GM19351 (cell line): ENCODE measurements at regions not wholly inside any gene's neighbourhood (a gene's known extent, or its start where the extent isn't known, plus 50 kb on each side); places are given as distances from the start of the nearest gene placed in this dataset.

Source experiments
- ATAC-seq: cut with Tn5 transposase; IDR thresholded peaks from one replicate; pipeline ENCODE4 v1.9.1; 2021; ENCODE audit warnings: mild to moderate bottlenecking, moderate library complexity; ENCODE audit not compliant: unreplicated experiment

DNA sequence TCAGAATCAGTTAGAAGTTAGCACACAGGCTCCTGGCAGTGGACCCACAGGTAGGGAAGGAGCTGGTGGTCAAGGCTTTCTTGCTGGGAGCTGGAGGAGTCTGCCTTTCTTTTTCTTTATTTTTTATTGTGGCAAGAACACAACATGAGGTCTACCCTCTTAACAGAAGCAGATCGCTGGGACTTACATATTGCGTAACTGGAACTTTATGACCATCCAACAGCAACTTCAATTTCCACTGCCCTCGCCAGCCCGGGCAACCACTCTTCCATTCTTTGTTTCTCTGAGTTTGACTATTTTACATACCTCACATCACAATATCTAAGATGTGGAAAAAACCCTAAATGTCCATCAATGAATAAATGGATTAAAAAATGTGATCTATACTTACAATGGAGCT is 147.8 kb upstream of the AJAP1 start:
- no peak for ATAC-seq

- no peak for ATAC-seq
These were observed 145.2 kb upstream of the AJAP1 start for GRCh38 chr1:4509206-4509605.

DNA sequence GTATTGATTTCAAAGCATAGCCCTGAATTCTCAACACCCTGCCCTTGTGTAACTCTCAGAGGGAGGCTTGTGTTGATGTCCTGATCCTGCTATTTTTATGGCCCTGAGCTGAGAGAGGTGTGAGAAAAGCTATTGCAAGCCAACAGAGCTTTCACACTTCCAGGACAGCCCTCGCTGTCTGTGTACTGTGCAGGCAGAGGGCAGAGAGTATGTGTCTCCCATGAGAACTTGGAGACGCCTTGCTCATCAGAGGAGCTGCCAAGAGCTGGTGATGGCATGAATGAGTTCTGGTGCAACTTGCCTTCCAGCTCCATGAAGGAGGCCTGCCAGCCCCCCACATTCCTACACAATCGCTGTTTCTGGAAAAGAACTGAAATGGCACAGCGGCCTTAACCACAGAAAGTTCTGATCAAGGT is 144.1 kb upstream of the AJAP1 start:
- no peak for ATAC-seq

GRCh38 chr1:4511374-4511773 is 143.0 kb upstream of the AJAP1 start:
- ATAC-seq: no peak

GRCh38 chr1:4512636-4513035 is 141.8 kb upstream of the AJAP1 start:
- no peak for ATAC-seq

- no peak for ATAC-seq
These were observed 140.7 kb upstream of the AJAP1 start for GRCh38 chr1:4513685-4514084.

DNA sequence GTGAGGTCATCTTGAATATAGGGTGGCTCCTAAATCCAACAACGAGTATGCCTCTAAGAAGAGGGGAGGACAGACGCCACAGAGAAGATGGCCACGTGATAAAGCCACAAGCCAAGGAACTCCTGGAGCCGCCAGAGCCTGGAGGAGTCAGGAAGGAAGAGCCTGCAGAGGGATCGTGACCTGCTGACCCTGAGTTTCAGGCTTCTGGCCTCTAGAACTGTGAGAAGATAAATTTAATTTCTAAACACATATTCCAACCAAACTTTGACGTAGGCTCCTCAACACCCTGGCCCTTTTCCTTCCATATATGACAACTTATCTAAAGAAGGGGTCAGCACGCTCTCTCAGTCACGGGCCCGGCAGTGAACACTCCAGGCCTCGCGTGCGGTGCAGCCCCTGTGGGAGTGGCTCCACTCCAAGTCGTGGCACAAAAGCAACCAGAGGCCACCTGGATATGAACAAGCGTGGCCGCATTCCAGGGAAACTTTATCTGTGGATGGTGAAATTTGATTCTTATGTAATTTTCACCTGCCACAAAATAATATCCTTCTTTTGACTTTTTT is 138.6 kb upstream of the AJAP1 start:
- no peak for ATAC-seq

GRCh38 chr1:4516596-4516995 is 137.8 kb upstream of the AJAP1 start:
- ATAC-seq: no peak

GRCh38 chr1:4517186-4517954 is 137.0 kb upstream of the AJAP1 start:
- no peak for ATAC-seq

DNA sequence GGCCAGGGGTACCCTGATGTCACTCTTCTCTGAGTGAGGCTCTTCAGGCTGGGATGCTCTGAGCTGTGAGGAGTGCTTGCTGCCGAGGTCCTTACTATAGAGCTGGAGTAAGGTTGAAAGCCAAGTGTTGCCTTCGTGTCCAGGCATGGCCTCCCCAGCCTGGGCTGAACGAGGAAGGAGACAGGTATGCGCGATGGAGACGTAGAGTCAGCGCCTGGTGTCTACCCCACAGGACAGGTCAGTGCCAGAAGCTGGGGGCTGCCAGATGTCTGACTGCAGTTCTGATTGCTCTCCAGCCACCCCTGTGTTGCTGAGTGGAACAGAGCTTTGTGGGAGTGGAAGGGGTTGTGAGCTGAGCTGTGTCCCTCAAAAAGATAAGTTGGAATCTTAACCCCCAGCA is 135.8 kb upstream of the AJAP1 start:
- ATAC-seq: no peak

DNA sequence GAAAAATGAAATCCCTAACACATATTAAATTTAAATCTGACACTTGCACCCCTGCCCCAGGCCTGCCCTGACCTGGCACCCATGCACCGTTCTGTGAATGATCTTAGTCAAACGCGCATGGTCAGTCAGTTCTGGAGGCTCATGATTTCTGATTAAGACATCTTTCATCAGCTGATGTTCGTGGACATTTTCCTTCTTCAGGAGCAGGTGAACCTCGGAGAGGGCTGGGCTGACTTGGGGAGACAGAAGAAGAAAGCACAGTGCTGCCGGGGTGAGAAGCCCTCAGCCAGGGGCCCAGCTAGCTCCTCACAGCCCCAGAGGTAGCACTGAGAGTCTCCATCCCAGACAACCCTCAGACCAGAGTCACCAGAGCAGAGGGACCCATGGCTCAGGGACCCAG is 134.5 kb upstream of the AJAP1 start:
- ATAC-seq: no peak

GRCh38 chr1:4523551-4523950 is 130.9 kb upstream of the AJAP1 start:
- ATAC-seq: no peak

DNA sequence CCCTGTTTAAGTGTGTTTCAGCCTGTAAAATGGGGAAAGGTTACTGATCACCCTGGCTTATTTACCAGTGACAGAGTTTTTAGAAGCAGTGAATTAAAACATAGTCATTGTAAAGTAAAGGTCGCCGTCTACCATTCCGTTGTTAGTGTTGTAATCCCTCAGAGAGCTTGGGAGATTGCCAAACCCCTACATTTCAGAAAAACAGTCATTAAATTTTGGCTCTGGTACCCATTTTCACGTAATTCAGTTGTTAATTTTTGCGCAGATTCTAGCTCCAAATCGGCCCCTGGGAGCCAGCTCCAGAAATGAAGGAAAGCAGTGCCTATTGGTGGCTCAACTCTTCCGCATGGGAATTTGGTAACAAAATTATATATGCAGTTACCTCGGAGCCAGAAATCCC is 127.7 kb upstream of the AJAP1 start:
- ATAC-seq: no peak

DNA sequence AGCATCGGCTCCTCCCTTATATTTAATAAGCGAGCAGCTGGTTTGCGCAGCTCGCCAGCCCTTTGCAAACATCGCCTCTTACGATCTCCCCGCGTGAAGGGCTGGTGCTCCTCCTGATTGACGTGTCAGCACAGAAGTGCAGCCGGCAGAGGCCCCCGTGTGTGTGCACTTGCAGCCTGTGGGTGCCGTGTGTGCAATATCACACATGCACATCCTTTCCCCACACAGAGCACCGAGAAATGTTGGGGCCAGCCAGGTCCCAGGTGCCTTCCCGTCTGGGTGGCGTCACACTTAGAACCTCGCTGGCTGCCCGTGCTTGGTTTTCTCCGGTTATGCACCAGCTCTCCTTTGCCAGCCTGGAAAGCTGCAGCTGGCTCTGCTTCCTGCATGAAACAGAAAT is 126.6 kb upstream of the AJAP1 start:
- ATAC-seq: no peak

DNA sequence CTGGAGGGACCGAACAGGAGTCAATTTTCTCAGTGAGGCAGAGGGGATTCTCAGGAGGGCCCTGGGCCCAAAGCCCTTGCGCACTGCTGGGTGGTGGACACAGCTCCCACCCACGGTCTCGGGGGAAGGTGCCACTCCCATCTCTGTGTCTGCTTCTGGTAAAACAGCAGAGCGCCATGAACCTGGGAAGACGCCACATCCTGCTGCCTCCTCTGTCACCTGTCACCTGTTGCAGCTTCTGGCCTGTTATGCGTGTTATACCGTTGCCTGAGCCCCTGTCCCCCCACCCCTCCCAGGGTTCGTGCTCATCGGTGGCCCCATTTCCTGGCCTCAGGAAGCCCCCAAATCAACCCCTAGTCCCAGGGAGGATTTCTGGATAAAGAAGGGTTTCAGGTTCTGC is 125.8 kb upstream of the AJAP1 start:
- no peak for ATAC-seq

GRCh38 chr1:4529446-4530165 is 124.8 kb upstream of the AJAP1 start:
- ATAC-seq: no peak

DNA sequence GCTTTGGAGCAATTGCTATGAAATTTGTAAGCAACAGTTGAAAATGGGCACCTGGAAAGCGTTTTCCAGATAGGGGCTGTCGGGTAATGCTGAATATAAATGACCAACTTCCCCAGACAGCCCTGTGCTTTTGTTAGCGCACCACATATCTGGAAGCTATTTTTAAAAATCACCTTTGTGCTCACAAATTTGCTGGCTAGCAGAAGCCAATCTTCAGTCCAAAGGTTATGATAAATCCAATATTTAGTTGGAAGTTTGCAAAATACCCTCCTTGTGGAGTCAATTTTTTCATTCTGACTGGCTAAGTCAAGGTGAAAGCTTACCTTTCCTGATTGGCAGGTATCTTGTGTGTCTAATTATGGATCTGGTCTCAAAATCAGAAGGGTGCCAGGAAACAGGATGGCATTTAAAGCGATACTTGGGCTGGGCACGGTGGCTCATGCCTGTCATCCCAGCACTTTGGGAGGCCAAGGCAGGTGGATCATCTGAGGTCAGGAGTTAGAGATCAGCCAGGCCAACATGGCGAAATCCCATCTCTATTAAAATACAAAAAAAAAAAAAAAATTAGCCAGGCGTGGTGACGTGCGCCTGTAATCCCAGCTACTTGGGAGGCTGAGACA is 124.1 kb upstream of the AJAP1 start:
- ATAC-seq: no peak

DNA sequence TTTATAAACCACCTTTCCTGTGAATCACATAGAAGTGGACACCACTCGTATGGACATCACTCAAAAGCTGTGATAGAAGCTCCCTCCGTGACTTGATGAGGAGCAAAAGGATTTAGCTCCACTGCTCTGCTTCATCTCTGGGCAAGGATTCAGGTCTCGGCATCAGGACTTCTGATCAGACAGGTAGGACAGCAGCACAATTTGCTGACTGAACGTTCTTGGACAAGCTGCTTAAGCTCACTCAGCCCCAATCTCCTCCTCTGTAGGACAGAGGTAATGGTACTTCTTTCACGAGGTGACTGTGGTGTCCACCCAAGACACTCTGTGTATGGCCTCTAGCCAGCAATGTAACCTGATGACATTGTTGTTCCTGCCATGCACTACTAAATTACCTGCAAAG is 122.6 kb upstream of the AJAP1 start:
- no peak for ATAC-seq

DNA sequence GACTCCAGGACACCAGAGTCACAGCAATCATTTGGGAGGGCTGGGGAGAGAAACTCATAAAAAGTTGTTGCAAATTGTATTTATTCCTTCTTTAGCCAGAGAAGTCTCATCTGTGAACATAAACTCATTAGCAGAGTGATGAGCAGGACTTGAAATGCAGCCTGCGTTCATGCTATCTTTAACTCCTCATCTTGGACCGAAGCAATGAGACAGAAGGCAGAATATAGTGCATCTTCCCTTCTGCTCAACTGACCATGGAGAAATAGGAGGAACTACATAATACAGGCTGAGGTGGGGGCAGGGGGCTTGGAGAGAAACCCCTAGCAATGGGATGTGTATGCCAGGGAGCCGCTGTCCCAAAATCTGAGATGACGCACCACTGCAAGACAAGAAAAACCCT is 121.8 kb upstream of the AJAP1 start:
- no peak for ATAC-seq

- no peak for ATAC-seq
These were observed 107.5 kb upstream of the AJAP1 start for GRCh38 chr1:4546911-4547310.

- ATAC-seq: no peak
These were observed 104.5 kb upstream of the AJAP1 start for GRCh38 chr1:4549930-4550329.

DNA sequence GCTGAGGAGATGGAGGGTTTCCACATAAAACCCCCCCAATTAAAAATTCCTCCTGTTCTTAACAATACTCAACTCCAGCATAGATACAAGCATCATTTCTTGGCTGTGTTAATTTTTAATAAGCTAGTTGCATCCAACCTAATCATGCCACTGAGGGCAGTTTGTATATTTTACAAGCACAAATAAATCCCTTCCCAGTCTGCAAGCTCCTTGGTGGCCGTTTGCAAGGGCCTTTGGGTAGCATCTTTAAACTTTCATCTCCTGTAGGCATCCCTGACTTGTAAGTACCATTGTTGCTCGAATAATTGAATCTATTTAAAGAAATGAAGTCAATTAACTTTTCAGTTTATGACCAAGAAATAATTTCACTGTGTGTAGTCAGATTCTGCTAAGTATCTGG is 103.5 kb upstream of the AJAP1 start:
- ATAC-seq: no peak
